IPS-20b (cell line): ENCODE measurements at regions not wholly inside any gene's neighbourhood (a gene's known extent, or its start where the extent isn't known, plus 50 kb on each side); places are given as distances from the start of the nearest gene placed in this dataset.
"Not testable (repeated sequence)": the region's sequence is repeated elsewhere in the genome, so short reads cannot be mapped to it uniquely, and the experiment has no call there.

Experiments used
- H3K27ac ChIP-seq: one replicate; pipeline ENCODE4 v1.5.1; 2013; ENCODE audit warnings: low read length
- H3K27me3 ChIP-seq: 2 replicates; pipeline ENCODE4 v1.6.1; 2013; ENCODE audit warnings: mild to moderate bottlenecking, low read length, inconsistent platforms; ENCODE audit not compliant: insufficient read depth
- H3K36me3 ChIP-seq: 2 replicates; pipeline ENCODE4 v1.6.1; 2013; ENCODE audit warnings: low read depth, mild to moderate bottlenecking, inconsistent platforms, low read length, moderate library complexity; ENCODE audit not compliant: insufficient read depth
- H3K4me1 ChIP-seq: 2 replicates; pipeline ENCODE4 v1.6.1; 2013; ENCODE audit warnings: mild to moderate bottlenecking, control low read depth, inconsistent platforms, low read length, moderate library complexity; ENCODE audit not compliant: insufficient read depth
- H3K4me3 ChIP-seq: 2 replicates; pipeline ENCODE4 v1.5.1; 2013; ENCODE audit warnings: mild to moderate bottlenecking, low read length, inconsistent platforms
- H3K9ac ChIP-seq: 2 replicates; pipeline ENCODE4 v1.6.1; 2013; ENCODE audit warnings: low read depth, mild to moderate bottlenecking, inconsistent platforms, low read length, moderate library complexity
- H3K9me3 ChIP-seq: 2 replicates; pipeline ENCODE4 v1.6.1; 2013; ENCODE audit warnings: mild to moderate bottlenecking, low read depth, low read length, inconsistent platforms; ENCODE audit not compliant: insufficient read depth

DNA sequence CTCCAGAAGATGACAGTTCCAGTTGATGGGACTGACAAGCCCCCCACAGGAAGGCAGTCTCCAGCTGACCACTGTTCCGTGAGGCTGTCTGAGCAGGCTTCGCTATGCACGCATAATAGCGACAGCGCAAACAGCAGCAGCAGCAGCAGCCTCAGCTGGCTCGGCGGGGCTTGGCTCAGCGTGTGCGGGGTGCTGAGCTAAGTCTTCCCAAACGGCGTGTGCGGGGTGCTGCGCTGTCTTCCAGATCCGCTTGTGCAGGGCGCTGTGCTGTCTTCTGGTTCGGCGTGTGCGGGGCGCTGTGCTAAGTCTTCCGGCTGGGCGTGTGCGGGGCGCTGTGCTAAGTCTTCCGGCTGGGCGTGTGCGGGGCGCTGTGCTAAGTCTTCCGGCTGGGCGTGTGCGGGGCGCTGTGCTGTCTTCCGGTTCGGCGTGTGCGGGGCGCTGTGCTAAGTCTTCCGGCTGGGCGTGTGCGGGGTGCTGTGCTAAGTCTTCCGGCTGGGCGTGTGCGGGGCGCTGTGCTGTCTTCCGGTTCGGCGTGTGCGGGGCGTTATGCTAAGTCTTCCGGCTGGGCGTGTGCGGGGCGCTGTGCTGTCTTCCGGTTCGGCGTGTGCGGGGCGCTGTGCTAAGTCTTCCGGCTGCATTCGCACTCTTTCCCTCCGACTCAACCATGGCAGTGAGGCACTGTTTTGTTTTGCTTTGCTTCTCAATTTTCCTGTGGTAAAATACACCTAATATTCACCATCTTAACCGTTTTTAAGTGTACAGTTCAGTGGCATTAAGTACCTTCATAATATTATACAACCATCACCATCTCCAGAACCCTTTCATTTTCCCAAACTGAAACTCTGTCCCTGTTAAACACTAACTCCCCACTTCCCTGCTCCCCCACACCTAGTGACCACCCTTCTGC, 156.1 kb downstream of the BMP7 start:
- not testable (repeated sequence) for H3K9me3 ChIP-seq, H3K27me3 ChIP-seq, H3K4me1 ChIP-seq, H3K36me3 ChIP-seq, H3K27ac ChIP-seq, H3K4me3 ChIP-seq, H3K9ac ChIP-seq

DNA sequence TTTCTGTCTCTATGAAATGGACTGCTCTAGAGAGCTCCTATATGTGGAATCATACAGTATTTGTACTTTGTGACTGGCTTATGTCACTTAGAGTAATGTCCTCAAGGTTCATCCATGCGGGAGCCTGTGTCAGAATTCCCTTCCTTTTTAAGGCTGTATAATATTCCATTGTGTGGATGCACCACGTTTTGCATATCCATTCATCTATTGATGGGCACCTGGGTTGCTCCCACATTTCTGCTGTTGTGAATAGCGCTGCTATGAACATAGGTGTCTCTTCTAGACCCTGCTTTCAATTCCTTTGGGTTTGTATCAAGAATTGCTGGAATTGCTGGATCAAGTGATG, 155.4 kb downstream of the BMP7 start:
- H3K27ac ChIP-seq, result no peak overlapping the region
- no peak overlapping the region for H3K9ac ChIP-seq
- no peaks in the 10 kb centered on the region for H3K9me3 ChIP-seq
- no peaks in the 10 kb centered on the region for H3K36me3 ChIP-seq
- H3K27me3 ChIP-seq, result no peaks in the 10 kb centered on the region
- no peaks in the 10 kb centered on the region for H3K4me1 ChIP-seq
- H3K4me3 ChIP-seq, result no peak overlapping the region

DNA sequence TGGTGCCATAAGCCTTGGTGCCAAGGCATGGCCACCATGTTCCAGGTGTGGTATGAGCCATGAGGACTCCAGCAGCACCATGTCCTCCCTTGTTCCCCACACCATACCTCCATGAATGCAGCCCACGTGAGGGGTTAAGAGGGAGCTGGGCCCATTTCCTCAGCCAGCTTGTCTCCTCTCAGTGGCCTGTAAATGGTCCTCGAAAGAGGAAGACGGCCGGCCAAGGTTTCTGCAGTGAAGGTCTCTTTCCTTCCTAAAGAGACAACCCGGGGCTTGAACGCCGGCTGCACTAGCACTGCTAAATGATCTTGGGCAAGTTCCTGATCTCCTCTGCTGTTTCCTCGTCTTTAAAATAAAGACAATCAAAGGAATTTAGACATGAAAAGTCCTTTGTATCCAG, 154.0 kb downstream of the BMP7 start:
- no peak overlapping the region for H3K4me3 ChIP-seq
- H3K9ac ChIP-seq, result no peak overlapping the region
- H3K27me3 ChIP-seq, result no peaks in the 10 kb centered on the region; the same call in 1 of the 2 replicates
- no peaks in the 10 kb centered on the region for H3K4me1 ChIP-seq
- no peak overlapping the region for H3K27ac ChIP-seq
- no peaks in the 10 kb centered on the region for H3K9me3 ChIP-seq
- no peaks in the 10 kb centered on the region for H3K36me3 ChIP-seq

GRCh38 chr20:57114290-57115005, 152.0 kb downstream of the BMP7 start:
- no peaks in the 10 kb centered on the region for H3K36me3 ChIP-seq
- H3K27ac ChIP-seq, result no peak overlapping the region
- no peak overlapping the region for H3K9ac ChIP-seq
- H3K4me1 ChIP-seq, result no peaks in the 10 kb centered on the region
- no peaks in the 10 kb centered on the region; the same call in 1 of the 2 replicates for H3K27me3 ChIP-seq
- H3K4me3 ChIP-seq, result no peak overlapping the region
- no peaks in the 10 kb centered on the region for H3K9me3 ChIP-seq

GRCh38 chr20:57117296-57117695, 149.1 kb downstream of the BMP7 start:
- no peaks in the 10 kb centered on the region; the same call in 1 of the 2 replicates for H3K27me3 ChIP-seq

GRCh38 chr20:57118107-57118769, 148.2 kb downstream of the BMP7 start:
- no peak overlapping the region for H3K27ac ChIP-seq
- H3K4me3 ChIP-seq, result no peak overlapping the region
- H3K9me3 ChIP-seq, result no peaks in the 10 kb centered on the region
- H3K36me3 ChIP-seq, result no peaks in the 10 kb centered on the region
- no peaks in the 10 kb centered on the region for H3K4me1 ChIP-seq
- no peak overlapping the region for H3K9ac ChIP-seq
- H3K27me3 ChIP-seq, result no peaks in the 10 kb centered on the region; the same call in 1 of the 2 replicates

More at GRCh38 chr20:57117296-57117695, 149.1 kb downstream of the BMP7 start:
- Histone ChIP-seq H3K27ac (no peak overlapping the region), H3K9me3 (no peaks in the 10 kb centered on the region), H3K36me3 (no peaks in the 10 kb centered on the region), H3K4me1 (no peaks in the 10 kb centered on the region), H3K9ac (no peak overlapping the region), H3K4me3 (no peak overlapping the region)
